ENCODE measurements at regions not wholly inside any gene's neighbourhood (a gene's known extent, or its start where the extent isn't known, plus 50 kb on each side); places are given as distances from the start of the nearest gene placed in this dataset.

DNA sequence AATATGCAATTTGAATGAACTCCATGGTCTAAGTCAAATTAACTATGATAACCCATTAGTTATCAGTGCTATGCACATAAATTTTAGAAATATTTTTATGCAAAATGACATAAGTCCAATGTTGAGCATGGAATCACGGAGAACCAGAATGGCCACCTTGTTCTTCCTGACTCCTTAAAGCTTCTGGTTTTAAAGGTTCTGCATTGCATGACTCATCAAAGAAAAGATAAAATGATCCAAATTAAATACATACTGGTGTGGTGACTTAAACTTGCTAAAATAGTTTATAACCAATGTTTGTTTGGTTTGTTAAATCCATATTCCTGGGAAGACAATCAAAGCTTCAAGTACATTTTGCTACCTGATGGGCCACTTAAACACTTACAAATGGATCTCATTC is 1146.9 kb upstream of the NRXN1 start:
- TF ChIP-seq POLR2A (IDR thresholded peaks at IDR 0.05), result no peak
- TF ChIP-seq, protein P1, sequence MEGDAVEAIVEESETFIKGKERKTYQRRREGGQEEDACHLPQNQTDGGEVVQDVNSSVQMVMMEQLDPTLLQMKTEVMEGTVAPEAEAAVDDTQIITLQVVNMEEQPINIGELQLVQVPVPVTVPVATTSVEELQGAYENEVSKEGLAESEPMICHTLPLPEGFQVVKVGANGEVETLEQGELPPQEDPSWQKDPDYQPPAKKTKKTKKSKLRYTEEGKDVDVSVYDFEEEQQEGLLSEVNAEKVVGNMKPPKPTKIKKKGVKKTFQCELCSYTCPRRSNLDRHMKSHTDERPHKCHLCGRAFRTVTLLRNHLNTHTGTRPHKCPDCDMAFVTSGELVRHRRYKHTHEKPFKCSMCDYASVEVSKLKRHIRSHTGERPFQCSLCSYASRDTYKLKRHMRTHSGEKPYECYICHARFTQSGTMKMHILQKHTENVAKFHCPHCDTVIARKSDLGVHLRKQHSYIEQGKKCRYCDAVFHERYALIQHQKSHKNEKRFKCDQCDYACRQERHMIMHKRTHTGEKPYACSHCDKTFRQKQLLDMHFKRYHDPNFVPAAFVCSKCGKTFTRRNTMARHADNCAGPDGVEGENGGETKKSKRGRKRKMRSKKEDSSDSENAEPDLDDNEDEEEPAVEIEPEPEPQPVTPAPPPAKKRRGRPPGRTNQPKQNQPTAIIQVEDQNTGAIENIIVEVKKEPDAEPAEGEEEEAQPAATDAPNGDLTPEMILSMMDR (IDR thresholded peaks at IDR 0.05), result no peak
- TF ChIP-seq EP300 (IDR thresholded peaks at IDR 0.05), result no peak
